Neuron (in vitro differentiated cells): ENCODE measurements at regions not wholly inside any gene's neighbourhood (a gene's known extent, or its start where the extent isn't known, plus 50 kb on each side); places are given as distances from the start of the nearest gene placed in this dataset.

Source experiments
- H2AFZ ChIP-seq: one replicate; pipeline ENCODE4 v1.6.1; 2013; ENCODE audit warnings: low read depth, mild to moderate bottlenecking, inconsistent platforms, low read length, moderate library complexity
- H3K27me3 ChIP-seq: one replicate; pipeline ENCODE4 v1.6.1; 2013; ENCODE audit warnings: low read length; ENCODE audit not compliant: insufficient read depth
- H3K36me3 ChIP-seq: one replicate; pipeline ENCODE4 v1.6.1; 2013; ENCODE audit warnings: low read length; ENCODE audit not compliant: insufficient read depth
- H3K4me1 ChIP-seq: one replicate; pipeline ENCODE4 v1.6.1; 2013; ENCODE audit warnings: low read length; ENCODE audit not compliant: insufficient read depth
- H3K4me3 ChIP-seq: 2 replicates; pipeline ENCODE4 v1.5.1; 2013; ENCODE audit warnings: mild to moderate bottlenecking, low read length, moderate library complexity
- H3K9me3 ChIP-seq: one replicate; pipeline ENCODE4 v1.6.1; 2013; ENCODE audit warnings: low read length

GRCh38 chr14:101069666-101070362 is 166.3 kb upstream of the RTL1 start:
- no peak overlapping the region for H3K4me3 ChIP-seq
- H3K36me3 ChIP-seq, result no peaks in the 10 kb centered on the region
- H3K27me3 ChIP-seq, result no peaks in the 10 kb centered on the region
- no peak overlapping the region for H2AFZ ChIP-seq
- H3K4me1 ChIP-seq, result peaks cover 12% of the 10 kb centered on the region
- H3K9me3 ChIP-seq, result peaks cover 10% of the 10 kb centered on the region

DNA sequence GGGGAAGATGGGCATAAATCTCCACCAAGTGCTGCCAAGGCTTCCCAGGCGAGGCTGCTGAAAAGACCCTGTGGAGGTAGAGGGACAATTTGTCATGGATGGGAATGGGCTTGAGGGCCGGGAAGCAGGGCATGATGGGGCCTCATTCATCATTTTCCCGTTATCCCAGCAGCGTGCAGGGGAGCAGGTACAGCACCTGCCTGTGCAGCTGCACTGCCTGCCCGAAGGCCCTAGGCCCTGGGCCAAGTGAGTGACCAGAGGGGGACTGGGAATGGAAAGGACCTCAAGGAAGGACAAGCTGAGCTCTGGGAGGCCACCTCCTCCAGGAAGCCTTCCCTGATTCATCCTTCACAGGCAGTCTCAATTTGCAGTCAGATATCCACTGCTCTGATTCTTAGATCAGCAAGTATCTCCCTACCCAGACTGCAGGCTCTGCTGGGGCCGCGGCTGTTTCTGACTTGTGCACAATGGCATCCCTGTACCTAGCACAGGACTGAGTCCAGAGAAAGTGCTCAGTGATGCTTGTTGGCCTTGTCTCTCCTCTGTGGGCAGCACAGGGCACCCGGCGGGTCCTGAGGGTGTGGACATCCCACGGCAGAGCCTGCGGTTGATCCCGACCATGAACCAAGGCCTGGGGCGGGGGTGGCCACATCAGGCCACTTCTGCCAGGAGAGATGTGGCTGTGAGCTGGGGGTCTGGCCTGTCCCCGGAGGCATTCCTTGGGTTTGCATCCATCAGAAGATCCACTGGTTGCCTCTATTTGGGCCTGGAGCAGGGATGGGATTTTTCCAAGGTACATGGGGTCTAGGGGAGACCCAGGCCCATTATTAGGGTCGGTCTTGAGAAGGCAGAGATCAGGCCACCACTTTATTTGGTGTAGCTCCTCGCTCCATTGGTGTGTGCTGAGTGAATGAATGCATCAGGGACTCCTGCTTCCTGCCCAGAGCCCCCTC is 167.3 kb upstream of the RTL1 start:
- no peaks in the 10 kb centered on the region for H3K36me3 ChIP-seq
- H3K27me3 ChIP-seq, result no peaks in the 10 kb centered on the region
- H3K4me1 ChIP-seq, result peaks cover 12% of the 10 kb centered on the region
- H2AFZ ChIP-seq, result no peak overlapping the region
- peaks cover under 1% of the 10 kb centered on the region for H3K9me3 ChIP-seq
- no peak overlapping the region for H3K4me3 ChIP-seq

DNA sequence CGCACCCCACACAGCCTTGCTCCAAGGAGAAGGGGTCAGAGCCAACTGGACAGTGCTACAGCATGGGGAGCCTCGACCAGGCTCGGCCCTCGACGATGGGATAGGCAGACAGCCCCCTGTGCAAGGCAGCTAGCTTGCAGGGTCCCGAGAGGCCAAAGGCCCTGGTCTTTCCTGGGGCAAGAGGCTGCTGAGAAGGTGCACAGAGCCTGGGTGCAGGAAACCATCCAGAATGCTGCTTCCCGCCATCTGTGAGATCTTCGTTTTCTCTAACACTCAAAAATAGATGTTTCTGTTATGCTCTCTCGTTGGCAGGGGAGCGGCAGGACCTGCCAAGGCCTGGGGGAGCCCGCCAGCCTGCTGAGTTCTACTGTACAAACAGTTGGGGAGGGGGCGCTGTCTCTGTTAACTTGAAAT is 168.0 kb upstream of the RTL1 start:
- Histone ChIP-seq H3K27me3 (no peaks in the 10 kb centered on the region), H3K4me1 (peaks cover 12% of the 10 kb centered on the region), H2AFZ (no peak overlapping the region), H3K9me3 (no peaks in the 10 kb centered on the region), H3K4me3 (no peak overlapping the region), H3K36me3 (no peaks in the 10 kb centered on the region)

DNA sequence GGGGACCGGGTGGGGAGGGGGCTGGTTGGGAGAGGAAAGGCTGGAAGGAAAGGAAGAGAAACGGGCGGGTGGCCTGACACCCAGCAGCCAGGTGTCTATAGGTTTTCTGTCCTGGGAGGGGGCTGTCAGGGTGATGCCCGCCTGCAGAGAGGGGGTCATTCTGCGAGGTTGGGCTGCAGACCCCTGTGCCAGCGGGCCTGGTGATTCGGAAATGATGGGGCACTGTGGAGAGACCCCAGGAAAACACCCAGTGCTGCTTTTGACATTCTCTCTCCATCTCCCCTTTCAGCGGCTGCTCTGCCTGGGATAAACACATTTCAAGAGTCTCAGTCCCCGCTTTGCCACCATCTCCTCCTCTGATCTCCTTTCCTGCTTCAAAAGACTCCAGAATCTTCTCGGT is 168.5 kb upstream of the RTL1 start:
- Histone ChIP-seq H3K4me3 (no peak overlapping the region), H3K9me3 (no peaks in the 10 kb centered on the region), H2AFZ (no peak overlapping the region), H3K36me3 (no peaks in the 10 kb centered on the region), H3K27me3 (no peaks in the 10 kb centered on the region), H3K4me1 (peaks cover 18% of the 10 kb centered on the region)

DNA sequence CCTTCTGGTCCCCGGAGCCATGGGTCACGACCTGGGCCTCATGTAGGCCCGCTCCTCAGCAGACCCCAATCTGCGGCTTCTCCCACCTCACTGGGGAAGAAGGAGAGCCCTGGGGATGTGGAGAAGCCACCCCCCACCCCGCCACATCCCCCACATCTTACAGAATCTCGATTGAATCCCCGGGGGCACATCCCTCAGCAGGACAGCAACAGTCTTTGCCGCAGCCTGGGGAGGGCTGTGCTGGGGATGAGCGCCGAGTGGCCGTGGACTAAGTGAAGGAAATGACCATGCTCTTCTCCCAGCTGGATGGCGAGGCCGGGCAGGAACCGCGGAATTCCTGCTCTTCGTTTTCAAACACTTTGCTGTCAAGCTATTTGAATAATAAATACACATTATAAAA is 169.0 kb upstream of the RTL1 start:
- Histone ChIP-seq H3K27me3 (no peaks in the 10 kb centered on the region), H3K4me3 (no peak overlapping the region), H3K4me1 (peaks cover 23% of the 10 kb centered on the region), H3K9me3 (no peaks in the 10 kb centered on the region), H3K36me3 (no peaks in the 10 kb centered on the region), H2AFZ (no peak overlapping the region)

DNA sequence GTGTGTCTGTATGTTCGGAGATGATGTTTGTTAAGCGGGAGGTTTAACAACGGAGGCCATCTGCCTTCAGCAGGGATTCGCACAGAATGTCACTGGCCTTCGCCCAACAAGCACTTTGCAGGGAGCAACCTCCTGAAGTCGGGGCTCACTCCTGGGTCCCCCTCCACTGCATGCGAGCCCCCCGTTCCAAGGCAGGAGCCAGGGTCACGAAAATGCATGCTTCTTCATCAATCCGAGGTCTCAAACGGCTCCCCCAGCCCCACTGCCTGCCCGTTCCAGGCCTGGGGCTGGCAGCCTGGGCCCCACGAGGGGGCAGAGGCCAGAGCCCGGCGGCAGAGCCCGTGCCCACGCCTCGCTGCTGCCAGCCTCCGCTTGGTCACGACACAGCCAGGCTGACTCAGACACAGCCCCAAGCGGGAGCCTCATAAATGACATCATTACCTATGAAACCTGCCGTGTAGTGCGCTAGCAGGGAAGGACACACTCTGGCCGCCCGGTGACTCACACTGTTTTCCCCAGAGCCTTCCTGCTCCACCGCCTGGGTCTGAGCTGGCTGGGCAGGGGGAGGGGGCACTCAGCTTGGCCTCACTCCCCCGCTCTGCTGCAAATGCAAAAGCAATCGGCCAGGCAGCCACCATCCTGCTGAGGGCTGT is 169.5 kb upstream of the RTL1 start:
- Histone ChIP-seq H3K9me3 (no peaks in the 10 kb centered on the region), H3K4me3 (no peak overlapping the region), H3K4me1 (peaks cover 27% of the 10 kb centered on the region), H2AFZ (peak overlapping the region; percentile 18), H3K36me3 (no peaks in the 10 kb centered on the region), H3K27me3 (no peaks in the 10 kb centered on the region)

GRCh38 chr14:101073598-101073965 is 170.1 kb upstream of the RTL1 start:
- H3K27me3 ChIP-seq, result no peaks in the 10 kb centered on the region
- no peak overlapping the region for H2AFZ ChIP-seq
- H3K36me3 ChIP-seq, result no peaks in the 10 kb centered on the region
- H3K4me1 ChIP-seq, result peaks cover 27% of the 10 kb centered on the region
- no peak overlapping the region for H3K4me3 ChIP-seq
- H3K9me3 ChIP-seq, result no peaks in the 10 kb centered on the region

GRCh38 chr14:101074196-101075024 is 170.9 kb upstream of the RTL1 start:
- Histone ChIP-seq H3K4me1 (peaks cover 27% of the 10 kb centered on the region), H3K36me3 (no peaks in the 10 kb centered on the region), H2AFZ (no peak overlapping the region), H3K4me3 (no peak overlapping the region), H3K27me3 (no peaks in the 10 kb centered on the region), H3K9me3 (no peaks in the 10 kb centered on the region)

DNA sequence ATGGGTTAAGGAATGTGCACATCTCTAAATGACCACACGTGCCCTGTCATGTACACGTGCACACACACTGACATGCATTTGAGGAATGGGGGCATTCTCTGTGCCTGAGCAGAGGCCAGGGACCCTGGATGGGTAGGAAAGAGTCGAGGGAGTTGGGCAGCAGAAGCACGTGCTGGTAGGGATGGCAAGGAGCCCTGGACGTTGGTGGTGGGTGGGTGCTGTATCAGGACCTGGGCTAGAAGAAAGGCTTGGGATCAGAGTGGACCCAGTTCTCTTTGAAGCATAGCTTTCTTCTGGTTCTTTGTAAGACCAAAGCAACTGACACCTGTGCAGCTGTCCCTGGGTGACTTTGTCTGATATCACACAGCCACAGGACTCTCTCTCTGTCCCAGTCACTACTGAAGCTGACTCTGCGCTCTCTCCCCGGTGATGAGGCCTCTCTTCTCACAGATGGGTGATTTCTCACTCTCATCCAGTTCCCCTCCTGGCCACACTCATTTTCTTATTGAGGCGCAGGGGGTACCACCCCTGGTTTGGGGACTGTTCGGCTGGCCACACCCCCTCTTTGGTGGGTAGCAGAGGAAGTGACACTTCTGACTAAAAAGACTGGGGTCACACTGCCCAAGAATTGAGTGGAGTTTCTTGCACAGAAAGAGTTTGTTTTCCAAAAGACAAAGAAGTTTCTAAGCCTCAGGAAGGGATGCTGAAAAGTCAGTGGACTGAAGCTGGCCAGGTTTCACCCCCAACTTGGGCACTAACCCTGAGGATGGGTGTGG is 171.7 kb upstream of the RTL1 start:
- no peaks in the 10 kb centered on the region for H3K27me3 ChIP-seq
- no peak overlapping the region for H2AFZ ChIP-seq
- no peaks in the 10 kb centered on the region for H3K9me3 ChIP-seq
- no peak overlapping the region for H3K4me3 ChIP-seq
- H3K4me1 ChIP-seq, result peaks cover 27% of the 10 kb centered on the region
- no peaks in the 10 kb centered on the region for H3K36me3 ChIP-seq

- Histone ChIP-seq H3K4me3 (no peak overlapping the region), H2AFZ (no peak overlapping the region), H3K27me3 (no peaks in the 10 kb centered on the region), H3K36me3 (no peaks in the 10 kb centered on the region), H3K4me1 (peaks cover 27% of the 10 kb centered on the region), H3K9me3 (no peaks in the 10 kb centered on the region)
Observed at GRCh38 chr14:101075801-101076413, 172.4 kb upstream of the RTL1 start.

GRCh38 chr14:101076451-101077198 is 173.1 kb upstream of the RTL1 start:
- Histone ChIP-seq H3K27me3 (no peaks in the 10 kb centered on the region), H3K9me3 (no peaks in the 10 kb centered on the region), H3K4me3 (peak overlapping the region; percentile 35), H3K36me3 (no peaks in the 10 kb centered on the region), H2AFZ (peak overlapping the region; percentile 50), H3K4me1 (peaks cover 27% of the 10 kb centered on the region)
